HFFc6 (cell line): ENCODE measurements at regions not wholly inside any gene's neighbourhood (a gene's known extent, or its start where the extent isn't known, plus 50 kb on each side); places are given as distances from the start of the nearest gene placed in this dataset.

Experiments used
- DNase-seq: peaks from one replicate; pipeline ENCODE4 v3.0.0-alpha.2; 2018
- H3K27ac Mint-ChIP-seq: 2 replicates; pipeline ENCODE4 v1.8.0; 2020; ENCODE audit warnings: mild to moderate bottlenecking, mixed read lengths
- H3K27me3 Mint-ChIP-seq: 2 replicates; pipeline ENCODE4 v1.8.0; 2021; ENCODE audit warnings: mild to moderate bottlenecking, moderate library complexity, mixed read lengths; ENCODE audit not compliant: insufficient read depth
- H3K36me3 Mint-ChIP-seq: 2 replicates; pipeline ENCODE4 v1.8.0; 2021; ENCODE audit warnings: low read depth, mixed read lengths
- H3K4me1 Mint-ChIP-seq: 2 replicates; pipeline ENCODE4 v1.8.0; 2020; ENCODE audit warnings: low read depth, mixed read lengths
- H3K4me3 Mint-ChIP-seq: 2 replicates; pipeline ENCODE4 v1.8.0; 2020; ENCODE audit warnings: mild to moderate bottlenecking, moderate library complexity, mixed read lengths
- H3K9me3 Mint-ChIP-seq: 2 replicates; pipeline ENCODE4 v1.8.0; 2020; ENCODE audit warnings: mild to moderate bottlenecking, mixed read lengths
- CTCF ChIP-seq: fragments of 200-600 bp; sonication (generic); IDR thresholded peaks from 2 replicates; pipeline ENCODE4 v1.5.0; 2021; ENCODE audit warnings: antibody characterized with exemption, mild to moderate bottlenecking

- no peak overlapping the region for H3K4me3 Mint-ChIP-seq
- no peak for TF ChIP-seq CTCF
- H3K4me1 Mint-ChIP-seq: no peaks in the 10 kb centered on the region
- DNase-seq: no peak
- H3K27ac Mint-ChIP-seq: no peak overlapping the region
- no peaks in the 10 kb centered on the region for H3K36me3 Mint-ChIP-seq
- no peaks in the 10 kb centered on the region for H3K9me3 Mint-ChIP-seq
- peaks cover 14% of the 10 kb centered on the region for H3K27me3 Mint-ChIP-seq
Observed at GRCh38 chr13:99835442-99835841, 136.1 kb downstream of the ZIC5 start.

DNA sequence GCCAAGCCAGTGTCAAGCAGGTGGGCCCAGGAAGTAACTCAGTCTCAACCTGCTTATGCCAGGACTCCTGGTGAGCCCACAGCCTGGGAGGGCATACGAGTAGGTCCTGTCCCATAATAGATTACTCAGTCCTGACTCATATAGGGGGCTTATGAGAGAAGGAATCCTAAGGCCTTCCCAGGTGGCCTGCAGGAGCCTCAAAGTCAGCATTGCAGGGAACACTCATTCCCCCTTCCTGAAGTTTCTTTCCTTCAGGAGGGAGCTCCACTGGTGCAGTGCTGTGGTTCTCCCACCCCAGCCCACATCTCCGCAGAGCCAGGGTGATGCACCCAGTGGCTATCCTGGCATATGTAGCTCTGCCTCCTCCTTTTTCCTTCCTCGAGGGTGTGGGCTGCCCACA lies 137.3 kb downstream of the ZIC5 start:
- TF ChIP-seq CTCF: no peak
- Mint-ChIP-seq H3K4me1 (no peaks in the 10 kb centered on the region), H3K27me3 (peaks cover 11% of the 10 kb centered on the region), H3K4me3 (no peak overlapping the region), H3K36me3 (no peaks in the 10 kb centered on the region), H3K9me3 (no peaks in the 10 kb centered on the region), H3K27ac (no peak overlapping the region)
- DNase-seq: no peak

- no peak for TF ChIP-seq CTCF
- Mint-ChIP-seq H3K4me3 (no peak overlapping the region), H3K27me3 (peaks cover 15% of the 10 kb centered on the region), H3K9me3 (no peaks in the 10 kb centered on the region), H3K27ac (no peak overlapping the region), H3K36me3 (no peaks in the 10 kb centered on the region), H3K4me1 (no peaks in the 10 kb centered on the region)
- no peak for DNase-seq
Observed at GRCh38 chr13:99832347-99832746, 139.2 kb downstream of the ZIC5 start.

GRCh38 chr13:99830931-99831330 lies 140.6 kb downstream of the ZIC5 start:
- Mint-ChIP-seq H3K9me3 (no peaks in the 10 kb centered on the region), H3K27me3 (peaks cover 15% of the 10 kb centered on the region), H3K4me3 (no peak overlapping the region), H3K36me3 (no peaks in the 10 kb centered on the region), H3K4me1 (no peaks in the 10 kb centered on the region), H3K27ac (no peak overlapping the region)
- DNase-seq: no peak
- TF ChIP-seq CTCF: no peak

GRCh38 chr13:99829593-99830239 lies 141.9 kb downstream of the ZIC5 start:
- DNase-seq: no peak
- Mint-ChIP-seq H3K4me3 (no peak overlapping the region), H3K27ac (no peak overlapping the region), H3K4me1 (no peaks in the 10 kb centered on the region), H3K27me3 (peaks cover 16% of the 10 kb centered on the region), H3K9me3 (no peaks in the 10 kb centered on the region), H3K36me3 (no peaks in the 10 kb centered on the region)
- TF ChIP-seq CTCF: no peak

GRCh38 chr13:99829161-99829560 lies 142.4 kb downstream of the ZIC5 start:
- H3K9me3 Mint-ChIP-seq: no peaks in the 10 kb centered on the region
- H3K4me1 Mint-ChIP-seq: no peaks in the 10 kb centered on the region
- DNase-seq: no peak
- no peaks in the 10 kb centered on the region for H3K36me3 Mint-ChIP-seq
- TF ChIP-seq CTCF: no peak
- no peak overlapping the region for H3K27ac Mint-ChIP-seq
- H3K27me3 Mint-ChIP-seq: peaks cover 14% of the 10 kb centered on the region
- H3K4me3 Mint-ChIP-seq: no peak overlapping the region
